ENCODE measurements at regions not wholly inside any gene's neighbourhood (a gene's known extent, or its start where the extent isn't known, plus 50 kb on each side); places are given as distances from the start of the nearest gene placed in this dataset.

DNA sequence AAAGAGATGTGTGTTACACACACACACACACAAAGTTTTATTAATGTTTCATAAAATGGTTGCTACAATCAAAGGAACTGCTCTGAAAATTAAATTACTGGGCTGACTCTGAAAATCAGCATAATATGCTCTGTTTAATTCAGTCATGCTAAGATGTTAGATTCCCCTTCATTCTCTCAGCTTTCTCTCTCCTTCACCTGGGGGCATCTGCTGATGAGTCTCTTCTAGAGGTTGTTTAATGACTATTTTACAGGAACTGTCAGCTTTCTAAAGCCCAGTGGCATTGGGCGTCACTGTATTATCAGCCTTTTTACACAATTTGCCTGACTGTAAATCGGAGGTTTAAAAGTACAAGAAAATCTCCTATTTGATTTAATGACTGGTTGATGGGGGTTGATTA, 559.7 kb upstream of the POU3F2 start:
- TF ChIP-seq, protein P1, sequence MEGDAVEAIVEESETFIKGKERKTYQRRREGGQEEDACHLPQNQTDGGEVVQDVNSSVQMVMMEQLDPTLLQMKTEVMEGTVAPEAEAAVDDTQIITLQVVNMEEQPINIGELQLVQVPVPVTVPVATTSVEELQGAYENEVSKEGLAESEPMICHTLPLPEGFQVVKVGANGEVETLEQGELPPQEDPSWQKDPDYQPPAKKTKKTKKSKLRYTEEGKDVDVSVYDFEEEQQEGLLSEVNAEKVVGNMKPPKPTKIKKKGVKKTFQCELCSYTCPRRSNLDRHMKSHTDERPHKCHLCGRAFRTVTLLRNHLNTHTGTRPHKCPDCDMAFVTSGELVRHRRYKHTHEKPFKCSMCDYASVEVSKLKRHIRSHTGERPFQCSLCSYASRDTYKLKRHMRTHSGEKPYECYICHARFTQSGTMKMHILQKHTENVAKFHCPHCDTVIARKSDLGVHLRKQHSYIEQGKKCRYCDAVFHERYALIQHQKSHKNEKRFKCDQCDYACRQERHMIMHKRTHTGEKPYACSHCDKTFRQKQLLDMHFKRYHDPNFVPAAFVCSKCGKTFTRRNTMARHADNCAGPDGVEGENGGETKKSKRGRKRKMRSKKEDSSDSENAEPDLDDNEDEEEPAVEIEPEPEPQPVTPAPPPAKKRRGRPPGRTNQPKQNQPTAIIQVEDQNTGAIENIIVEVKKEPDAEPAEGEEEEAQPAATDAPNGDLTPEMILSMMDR (IDR thresholded peaks at IDR 0.05; ENCODE audit: unreplicated experiment) = no peak
- no peak overlapping the region for H3K27ac Mint-ChIP-seq (ENCODE audit: unreplicated experiment)
- no peak for DNase-seq
- H3K9me3 Mint-ChIP-seq (ENCODE audit: low read depth, unreplicated experiment) = no peaks in the 10 kb centered on the region
- no peaks in the 10 kb centered on the region for H3K4me1 Mint-ChIP-seq (ENCODE audit: low read depth, unreplicated experiment)
- H3K4me3 Mint-ChIP-seq (ENCODE audit: low read depth, unreplicated experiment) = no peak overlapping the region
- BruUV-seq (replicated peaks) = no TSS peak
- CTCF ChIA-PET = no interaction called here
- intact Hi-C loops (cut with micrococcal nuclease; ENCODE audit: unreplicated experiment) = no loop called here
- no peaks in the 10 kb centered on the region for H3K27me3 Mint-ChIP-seq (ENCODE audit: unreplicated experiment)
- H3K36me3 Mint-ChIP-seq (ENCODE audit: insufficient read depth, unreplicated experiment) = no peaks in the 10 kb centered on the region

GRCh38 chr6:98280492-98280891, 553.9 kb upstream of the POU3F2 start:
- Mint-ChIP-seq H3K9me3 (ENCODE audit: low read depth, unreplicated experiment) (peaks cover 3% of the 10 kb centered on the region), H3K27me3 (ENCODE audit: unreplicated experiment) (peaks cover 13% of the 10 kb centered on the region), H3K27ac (ENCODE audit: unreplicated experiment) (no peak overlapping the region), H3K36me3 (ENCODE audit: insufficient read depth, unreplicated experiment) (no peaks in the 10 kb centered on the region), H3K4me3 (ENCODE audit: low read depth, unreplicated experiment) (no peak overlapping the region), H3K4me1 (ENCODE audit: low read depth, unreplicated experiment) (no peaks in the 10 kb centered on the region)
- DNase-seq = no peak
- CTCF ChIA-PET = no interaction called here
- TF ChIP-seq, protein P1 (IDR thresholded peaks at IDR 0.05; ENCODE audit: unreplicated experiment) = no peak
- BruUV-seq (replicated peaks) = no TSS peak
- intact Hi-C loops (cut with micrococcal nuclease; ENCODE audit: unreplicated experiment) = no loop called here

- Mint-ChIP-seq H3K4me3 (ENCODE audit: low read depth, unreplicated experiment) (no peak overlapping the region), H3K27me3 (ENCODE audit: unreplicated experiment) (peaks cover 9% of the 10 kb centered on the region), H3K36me3 (ENCODE audit: insufficient read depth, unreplicated experiment) (no peaks in the 10 kb centered on the region), H3K4me1 (ENCODE audit: low read depth, unreplicated experiment) (peaks cover 1% of the 10 kb centered on the region), H3K27ac (ENCODE audit: unreplicated experiment) (no peak overlapping the region), H3K9me3 (ENCODE audit: low read depth, unreplicated experiment) (peaks cover 5% of the 10 kb centered on the region)
- DNase-seq = no peak
- CTCF ChIA-PET = no interaction called here
- intact Hi-C loops (cut with micrococcal nuclease; ENCODE audit: unreplicated experiment) = no loop called here
- TF ChIP-seq, protein P1 (IDR thresholded peaks at IDR 0.05; ENCODE audit: unreplicated experiment) = no peak
- no TSS peak for BruUV-seq (replicated peaks)
Measured at GRCh38 chr6:98286620-98287019, 547.8 kb upstream of the POU3F2 start.

- H3K4me3 Mint-ChIP-seq (ENCODE audit: low read depth, unreplicated experiment) = no peak overlapping the region
- H3K27me3 Mint-ChIP-seq (ENCODE audit: unreplicated experiment) = no peaks in the 10 kb centered on the region
- no TSS peak for BruUV-seq (replicated peaks)
- CTCF ChIA-PET = no interaction called here
- intact Hi-C loops (cut with micrococcal nuclease; ENCODE audit: unreplicated experiment) = no loop called here
- TF ChIP-seq, protein P1 (IDR thresholded peaks at IDR 0.05; ENCODE audit: unreplicated experiment) = no peak
- H3K36me3 Mint-ChIP-seq (ENCODE audit: insufficient read depth, unreplicated experiment) = no peaks in the 10 kb centered on the region
- peaks cover 7% of the 10 kb centered on the region for H3K4me1 Mint-ChIP-seq (ENCODE audit: low read depth, unreplicated experiment)
- no peak overlapping the region for H3K27ac Mint-ChIP-seq (ENCODE audit: unreplicated experiment)
- no peak for DNase-seq
- peaks cover 2% of the 10 kb centered on the region for H3K9me3 Mint-ChIP-seq (ENCODE audit: low read depth, unreplicated experiment)
Measured at GRCh38 chr6:98287876-98288275, 546.5 kb upstream of the POU3F2 start.

- Mint-ChIP-seq H3K27ac (ENCODE audit: unreplicated experiment) (no peak overlapping the region), H3K9me3 (ENCODE audit: low read depth, unreplicated experiment) (no peaks in the 10 kb centered on the region), H3K4me1 (ENCODE audit: low read depth, unreplicated experiment) (peaks cover 7% of the 10 kb centered on the region), H3K36me3 (ENCODE audit: insufficient read depth, unreplicated experiment) (no peaks in the 10 kb centered on the region), H3K4me3 (ENCODE audit: low read depth, unreplicated experiment) (no peak overlapping the region), H3K27me3 (ENCODE audit: unreplicated experiment) (no peaks in the 10 kb centered on the region)
- TF ChIP-seq, protein P1 (IDR thresholded peaks at IDR 0.05; ENCODE audit: unreplicated experiment) = no peak
- CTCF ChIA-PET = no interaction called here
- intact Hi-C loops (cut with micrococcal nuclease; ENCODE audit: unreplicated experiment) = no loop called here
- BruUV-seq (replicated peaks) = no TSS peak
- no peak for DNase-seq
Measured at GRCh38 chr6:98292810-98293209, 541.6 kb upstream of the POU3F2 start.

All from Calu3 (cell line).